ENCODE measurements at regions not wholly inside any gene's neighbourhood (a gene's known extent, or its start where the extent isn't known, plus 50 kb on each side); places are given as distances from the start of the nearest gene placed in this dataset.

- TF ChIP-seq, protein P1, sequence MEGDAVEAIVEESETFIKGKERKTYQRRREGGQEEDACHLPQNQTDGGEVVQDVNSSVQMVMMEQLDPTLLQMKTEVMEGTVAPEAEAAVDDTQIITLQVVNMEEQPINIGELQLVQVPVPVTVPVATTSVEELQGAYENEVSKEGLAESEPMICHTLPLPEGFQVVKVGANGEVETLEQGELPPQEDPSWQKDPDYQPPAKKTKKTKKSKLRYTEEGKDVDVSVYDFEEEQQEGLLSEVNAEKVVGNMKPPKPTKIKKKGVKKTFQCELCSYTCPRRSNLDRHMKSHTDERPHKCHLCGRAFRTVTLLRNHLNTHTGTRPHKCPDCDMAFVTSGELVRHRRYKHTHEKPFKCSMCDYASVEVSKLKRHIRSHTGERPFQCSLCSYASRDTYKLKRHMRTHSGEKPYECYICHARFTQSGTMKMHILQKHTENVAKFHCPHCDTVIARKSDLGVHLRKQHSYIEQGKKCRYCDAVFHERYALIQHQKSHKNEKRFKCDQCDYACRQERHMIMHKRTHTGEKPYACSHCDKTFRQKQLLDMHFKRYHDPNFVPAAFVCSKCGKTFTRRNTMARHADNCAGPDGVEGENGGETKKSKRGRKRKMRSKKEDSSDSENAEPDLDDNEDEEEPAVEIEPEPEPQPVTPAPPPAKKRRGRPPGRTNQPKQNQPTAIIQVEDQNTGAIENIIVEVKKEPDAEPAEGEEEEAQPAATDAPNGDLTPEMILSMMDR (IDR thresholded peaks at IDR 0.05) = no peak
- no peak for TF ChIP-seq POLR2A (IDR thresholded peaks at IDR 0.05; ENCODE audit: low read depth)
- TF ChIP-seq POLR2AphosphoS5 (IDR thresholded peaks at IDR 0.05) = no peak
- TF ChIP-seq EP300 (IDR thresholded peaks at IDR 0.05) = no peak
These were observed 270.1 kb downstream of the IRS1 start for GRCh38 chr2:226529556-226529955.

All from esophagus muscularis mucosa (tissue), 4 donors.